ENCODE measurements at regions not wholly inside any gene's neighbourhood (a gene's known extent, or its start where the extent isn't known, plus 50 kb on each side); places are given as distances from the start of the nearest gene placed in this dataset.
"Not testable (repeated sequence)": the region's sequence is repeated elsewhere in the genome, so short reads cannot be mapped to it uniquely, and the experiment has no call there.

- DNase-seq (ENCODE audit: low spot score) = no peak
Measured at GRCh38 chr7:85426487-85426960, 239.7 kb upstream of the SEMA3D start.

- DNase-seq (ENCODE audit: low spot score) = no peak
Measured at GRCh38 chr7:85424298-85424697, 237.4 kb upstream of the SEMA3D start.

- DNase-seq (ENCODE audit: low spot score) = no peak
Measured at GRCh38 chr7:85423209-85423895, 236.5 kb upstream of the SEMA3D start.

GRCh38 chr7:85415743-85416142 lies 228.9 kb upstream of the SEMA3D start:
- no peak for DNase-seq (ENCODE audit: low spot score)

GRCh38 chr7:85413718-85414117 lies 226.9 kb upstream of the SEMA3D start:
- no peak for DNase-seq (ENCODE audit: low spot score)

- no peak for DNase-seq (ENCODE audit: low spot score)
Measured at GRCh38 chr7:85412912-85413311, 226.1 kb upstream of the SEMA3D start.

GRCh38 chr7:85407391-85407790 lies 220.5 kb upstream of the SEMA3D start:
- no peak for DNase-seq (ENCODE audit: low spot score)

- no peak for DNase-seq (ENCODE audit: low spot score)
Measured at GRCh38 chr7:85405016-85405902, 218.4 kb upstream of the SEMA3D start.

- DNase-seq (ENCODE audit: low spot score) = no peak
Measured at GRCh38 chr7:85396676-85397075, 209.8 kb upstream of the SEMA3D start.

- no peak for DNase-seq (ENCODE audit: low spot score)
Measured at GRCh38 chr7:85392789-85393188, 205.9 kb upstream of the SEMA3D start.

GRCh38 chr7:85392326-85392725 lies 205.5 kb upstream of the SEMA3D start:
- no peak for DNase-seq (ENCODE audit: low spot score)

GRCh38 chr7:85386460-85386859 lies 199.6 kb upstream of the SEMA3D start:
- DNase-seq (ENCODE audit: low spot score) = no peak

- no peak for DNase-seq (ENCODE audit: low spot score)
Measured at GRCh38 chr7:85384392-85384791, 197.5 kb upstream of the SEMA3D start.

GRCh38 chr7:85381212-85381611 lies 194.4 kb upstream of the SEMA3D start:
- no peak for DNase-seq (ENCODE audit: low spot score)

- no peak for DNase-seq (ENCODE audit: low spot score)
Measured at GRCh38 chr7:85376589-85376988, 189.7 kb upstream of the SEMA3D start.

- DNase-seq (ENCODE audit: low spot score) = no peak
Measured at GRCh38 chr7:85356916-85357315, 170.1 kb upstream of the SEMA3D start.

- DNase-seq (ENCODE audit: low spot score) = no peak
Measured at GRCh38 chr7:85343484-85343883, 156.6 kb upstream of the SEMA3D start.

- no peak for DNase-seq (ENCODE audit: low spot score)
Measured at GRCh38 chr7:85342781-85343180, 155.9 kb upstream of the SEMA3D start.

- DNase-seq (ENCODE audit: low spot score) = no peak
Measured at GRCh38 chr7:85341973-85342372, 155.1 kb upstream of the SEMA3D start.

GRCh38 chr7:85341121-85341520 lies 154.3 kb upstream of the SEMA3D start:
- no peak for DNase-seq (ENCODE audit: low spot score)

- DNase-seq (ENCODE audit: low spot score) = no peak
Measured at GRCh38 chr7:85336086-85336485, 149.2 kb upstream of the SEMA3D start.

- DNase-seq (ENCODE audit: low spot score) = not testable (repeated sequence)
Measured at GRCh38 chr7:85335113-85335512, 148.3 kb upstream of the SEMA3D start.

- no peak for DNase-seq (ENCODE audit: low spot score)
Measured at GRCh38 chr7:85328456-85328998, 141.7 kb upstream of the SEMA3D start.
